ENCODE measurements at regions not wholly inside any gene's neighbourhood (a gene's known extent, or its start where the extent isn't known, plus 50 kb on each side); places are given as distances from the start of the nearest gene placed in this dataset.

DNA sequence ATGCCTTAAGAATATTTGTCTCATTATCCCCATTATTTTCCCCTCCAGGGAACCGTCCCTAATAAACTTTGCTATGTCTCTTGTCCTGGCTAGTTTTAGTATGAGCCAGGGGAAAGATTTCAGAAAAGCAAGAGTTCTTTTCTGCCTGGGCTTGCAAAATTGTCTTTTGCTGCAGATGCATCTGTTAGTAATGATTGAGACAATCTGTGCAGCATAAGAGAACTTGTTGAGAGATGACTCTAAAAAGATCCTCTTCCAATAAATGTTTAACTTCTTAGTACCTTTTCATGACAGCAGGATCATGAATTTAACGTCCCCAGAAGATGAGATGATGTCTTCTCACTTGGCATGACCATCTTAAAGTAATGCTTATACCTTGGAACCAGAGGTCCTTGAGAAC lies 172.5 kb upstream of the CREB1 start:
- TF ChIP-seq, protein P1, sequence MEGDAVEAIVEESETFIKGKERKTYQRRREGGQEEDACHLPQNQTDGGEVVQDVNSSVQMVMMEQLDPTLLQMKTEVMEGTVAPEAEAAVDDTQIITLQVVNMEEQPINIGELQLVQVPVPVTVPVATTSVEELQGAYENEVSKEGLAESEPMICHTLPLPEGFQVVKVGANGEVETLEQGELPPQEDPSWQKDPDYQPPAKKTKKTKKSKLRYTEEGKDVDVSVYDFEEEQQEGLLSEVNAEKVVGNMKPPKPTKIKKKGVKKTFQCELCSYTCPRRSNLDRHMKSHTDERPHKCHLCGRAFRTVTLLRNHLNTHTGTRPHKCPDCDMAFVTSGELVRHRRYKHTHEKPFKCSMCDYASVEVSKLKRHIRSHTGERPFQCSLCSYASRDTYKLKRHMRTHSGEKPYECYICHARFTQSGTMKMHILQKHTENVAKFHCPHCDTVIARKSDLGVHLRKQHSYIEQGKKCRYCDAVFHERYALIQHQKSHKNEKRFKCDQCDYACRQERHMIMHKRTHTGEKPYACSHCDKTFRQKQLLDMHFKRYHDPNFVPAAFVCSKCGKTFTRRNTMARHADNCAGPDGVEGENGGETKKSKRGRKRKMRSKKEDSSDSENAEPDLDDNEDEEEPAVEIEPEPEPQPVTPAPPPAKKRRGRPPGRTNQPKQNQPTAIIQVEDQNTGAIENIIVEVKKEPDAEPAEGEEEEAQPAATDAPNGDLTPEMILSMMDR (IDR thresholded peaks at IDR 0.05; ENCODE audit: low read depth, low read length), result no peak
- no peak for DNase-seq (ENCODE audit: low read depth, low spot score)
- H3K4me3 ChIP-seq (ENCODE audit: low read depth, low read length), result no peak overlapping the region
- in situ Hi-C loops (cut with HindIII; ENCODE audit: low sequenced_read_pairs), result no loop called here

DNA sequence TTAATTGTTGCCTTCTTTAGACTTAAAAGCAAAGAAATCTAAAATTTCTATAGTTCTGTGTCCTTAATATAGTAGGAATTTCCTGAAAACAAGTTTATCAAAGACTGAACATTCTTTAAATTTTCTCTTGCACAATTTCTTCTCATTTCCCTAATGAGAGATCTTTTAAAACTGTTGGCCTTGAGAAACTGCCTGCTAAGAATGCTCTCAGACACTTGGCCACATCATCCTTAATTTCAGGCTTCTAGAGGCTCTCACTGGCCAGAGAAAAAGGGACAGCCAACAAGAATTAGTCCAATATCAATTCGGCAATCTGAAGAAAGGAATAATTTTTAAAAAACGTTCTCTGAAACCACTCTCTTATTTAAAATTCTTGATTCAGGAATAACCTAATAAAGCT lies 167.0 kb upstream of the CREB1 start:
- no peak overlapping the region for H3K4me3 ChIP-seq (ENCODE audit: low read depth, low read length)
- no peak for DNase-seq (ENCODE audit: low read depth, low spot score)
- TF ChIP-seq, protein P1 (IDR thresholded peaks at IDR 0.05; ENCODE audit: low read depth, low read length), result no peak
- in situ Hi-C loops (cut with HindIII; ENCODE audit: low sequenced_read_pairs), result no loop called here

DNA sequence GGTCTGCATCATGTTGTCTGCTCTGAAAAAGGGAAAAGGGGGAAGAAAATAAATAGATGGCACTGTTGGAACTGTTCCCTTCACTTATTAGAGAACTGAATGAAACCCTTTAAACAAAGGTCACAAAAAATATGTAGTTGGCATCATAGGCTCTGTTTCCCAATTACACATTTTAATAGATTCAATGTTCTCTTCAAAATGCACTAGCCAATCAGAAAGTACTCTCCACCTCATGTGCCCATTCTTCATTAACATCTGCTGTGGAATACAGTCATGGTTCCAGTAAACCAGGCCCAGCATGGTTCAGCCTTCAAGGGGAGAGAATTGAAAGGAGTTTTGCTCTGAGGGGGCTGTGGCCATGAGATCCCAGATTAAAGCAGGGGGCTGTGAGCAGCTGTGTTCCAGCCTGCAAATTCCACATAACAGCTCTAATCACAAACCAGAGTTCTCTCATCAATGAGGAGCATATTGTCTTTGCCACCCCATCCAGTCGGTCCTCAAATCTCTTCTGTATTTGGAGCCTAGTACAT lies 165.9 kb upstream of the CREB1 start:
- TF ChIP-seq, protein P1 (IDR thresholded peaks at IDR 0.05; ENCODE audit: low read depth, low read length), result no peak

DNA sequence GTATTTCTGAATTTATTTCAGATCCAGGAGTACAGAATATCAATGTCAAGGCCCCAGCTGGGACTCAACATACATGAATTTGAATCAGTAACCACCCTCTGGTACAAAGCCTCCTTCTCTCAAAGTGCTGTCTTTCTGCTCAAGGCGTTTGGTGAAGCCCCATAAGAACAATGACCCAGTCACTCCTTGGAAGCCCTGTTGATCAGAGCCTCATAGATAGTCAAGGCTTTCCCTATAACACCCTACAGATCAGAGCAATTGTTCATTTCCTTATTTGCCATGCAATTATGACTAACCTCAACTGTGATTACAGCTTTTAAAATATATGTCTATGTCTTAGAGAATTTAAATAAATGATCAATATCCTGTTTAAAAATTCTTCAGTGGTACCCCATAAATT lies 159.1 kb upstream of the CREB1 start:
- TF ChIP-seq, protein P1 (IDR thresholded peaks at IDR 0.05; ENCODE audit: low read depth, low read length), result no peak
- H3K4me3 ChIP-seq (ENCODE audit: low read depth, low read length), result no peak overlapping the region
- in situ Hi-C loops (cut with HindIII; ENCODE audit: low sequenced_read_pairs), result no loop called here
- DNase-seq (ENCODE audit: low read depth, low spot score), result no peak

More for the DNA sequence above, 165.9 kb upstream of the CREB1 start:
- in situ Hi-C loops (cut with HindIII; ENCODE audit: low sequenced_read_pairs), result no loop called here
- DNase-seq (ENCODE audit: low read depth, low spot score), result no peak
- H3K4me3 ChIP-seq (ENCODE audit: low read depth, low read length), result no peak overlapping the region

DNA sequence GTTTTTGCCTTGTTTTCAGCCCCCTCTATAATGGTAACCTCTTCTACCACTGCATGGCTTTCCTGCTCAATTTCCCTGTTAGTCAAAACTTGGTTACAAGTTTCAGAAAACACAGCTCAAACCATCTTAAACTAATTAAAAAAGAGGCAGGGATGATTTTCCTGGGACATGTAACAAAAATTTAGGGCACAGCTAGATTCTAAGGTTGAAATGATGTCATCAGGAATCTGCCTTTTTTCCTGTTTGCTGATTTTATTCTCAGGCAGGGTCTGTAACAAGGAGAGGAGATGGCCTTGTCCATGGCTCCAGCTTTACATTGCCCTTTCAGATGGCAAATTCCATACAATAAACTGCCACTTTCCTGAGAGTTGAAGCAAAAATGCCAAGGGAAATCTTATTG lies 157.9 kb upstream of the CREB1 start:
- DNase-seq (ENCODE audit: low read depth, low spot score), result no peak
- in situ Hi-C loops (cut with HindIII; ENCODE audit: low sequenced_read_pairs), result no loop called here
- no peak overlapping the region for H3K4me3 ChIP-seq (ENCODE audit: low read depth, low read length)
- TF ChIP-seq, protein P1 (IDR thresholded peaks at IDR 0.05; ENCODE audit: low read depth, low read length), result no peak

DNA sequence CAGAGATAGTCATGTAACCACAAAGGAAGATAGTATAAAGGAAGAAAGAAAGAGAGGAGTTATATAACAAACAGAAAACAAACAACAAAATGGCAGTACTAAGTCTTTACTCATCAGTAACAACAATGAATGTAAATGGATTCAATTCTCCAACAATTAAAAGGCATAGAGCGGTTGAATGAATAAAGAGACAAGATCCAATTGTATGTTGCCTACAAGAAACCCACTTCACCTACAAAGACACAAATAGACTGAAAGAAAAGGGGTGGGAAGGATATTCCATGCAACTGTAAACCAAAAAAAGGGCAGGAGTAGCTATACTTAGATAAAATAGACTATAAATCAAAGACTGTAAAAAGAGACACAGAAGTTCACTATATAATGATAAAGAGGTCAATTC lies 157.3 kb upstream of the CREB1 start:
- in situ Hi-C loops (cut with HindIII; ENCODE audit: low sequenced_read_pairs), result no loop called here
- DNase-seq (ENCODE audit: low read depth, low spot score), result no peak
- no peak overlapping the region for H3K4me3 ChIP-seq (ENCODE audit: low read depth, low read length)
- TF ChIP-seq, protein P1 (IDR thresholded peaks at IDR 0.05; ENCODE audit: low read depth, low read length), result no peak

Measured in astrocyte of the spinal cord (primary cell).